ENCODE measurements at regions not wholly inside any gene's neighbourhood (a gene's known extent, or its start where the extent isn't known, plus 50 kb on each side); places are given as distances from the start of the nearest gene placed in this dataset.

DNA sequence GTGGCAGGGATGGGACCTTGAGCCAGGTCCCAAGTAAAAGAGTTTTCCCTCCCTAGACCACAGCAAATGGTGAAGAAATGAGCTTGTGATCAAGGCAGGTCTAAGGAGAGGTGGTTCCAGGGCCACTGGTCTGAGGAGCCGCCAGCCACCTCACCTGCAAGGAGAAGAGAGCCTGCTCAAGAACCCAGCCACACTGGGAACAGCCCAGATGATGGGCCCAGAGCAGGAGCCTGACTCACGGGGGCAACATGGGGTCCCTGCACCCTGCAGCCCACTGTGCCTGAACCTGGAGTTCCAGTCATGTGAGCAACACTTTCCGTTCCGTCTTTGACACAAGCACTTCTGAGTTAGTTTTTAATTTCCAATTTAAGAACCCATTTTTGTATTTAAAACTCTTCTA, 204.5 kb upstream of the CDH4 start:
- Histone ChIP-seq H3K27me3 (ENCODE audit: control insufficient read depth, insufficient read depth) (no peaks in the 10 kb centered on the region), H3K4me3 (ENCODE audit: low read length) (no peak overlapping the region), H3K4me1 (ENCODE audit: control insufficient read depth, insufficient read depth, low read length) (no peaks in the 10 kb centered on the region), H3K27ac (ENCODE audit: low read length) (no peak overlapping the region), H3K9me3 (ENCODE audit: control insufficient read depth, low read length) (no peaks in the 10 kb centered on the region)
- intact Hi-C loops (cut with DNase I) = no loop called here
- 82% methylated on average over 4 of the region's 4 CpGs for WGBS
- no peak for ATAC-seq
- no peak for DNase-seq

- no peaks in the 10 kb centered on the region for H3K4me1 ChIP-seq (ENCODE audit: control insufficient read depth, insufficient read depth, low read length)
- no peaks in the 10 kb centered on the region for H3K9me3 ChIP-seq (ENCODE audit: control insufficient read depth, low read length)
- H3K27me3 ChIP-seq (ENCODE audit: control insufficient read depth, insufficient read depth) = no peaks in the 10 kb centered on the region
- no peak overlapping the region for H3K4me3 ChIP-seq (ENCODE audit: low read length)
- intact Hi-C loops (cut with DNase I) = no loop called here
- ATAC-seq (no peak), DNase-seq (no peak)
- no peak overlapping the region for H3K27ac ChIP-seq (ENCODE audit: low read length)
- WGBS = 77% methylated on average over 2 of the region's 2 CpGs
These were observed 203.8 kb upstream of the CDH4 start for GRCh38 chr20:61048302-61048701.

GRCh38 chr20:61049684-61050083, 202.4 kb upstream of the CDH4 start:
- 89% methylated on average over 9 of the region's 9 CpGs for WGBS
- DNase-seq (no peak), ATAC-seq (no peak)
- no peak overlapping the region for H3K27ac ChIP-seq (ENCODE audit: low read length)
- no peaks in the 10 kb centered on the region for H3K27me3 ChIP-seq (ENCODE audit: control insufficient read depth, insufficient read depth)
- intact Hi-C loops (cut with DNase I) = no loop called here
- no peaks in the 10 kb centered on the region for H3K4me1 ChIP-seq (ENCODE audit: control insufficient read depth, insufficient read depth, low read length)
- no peaks in the 10 kb centered on the region for H3K9me3 ChIP-seq (ENCODE audit: control insufficient read depth, low read length)
- no peak overlapping the region for H3K4me3 ChIP-seq (ENCODE audit: low read length)

DNA sequence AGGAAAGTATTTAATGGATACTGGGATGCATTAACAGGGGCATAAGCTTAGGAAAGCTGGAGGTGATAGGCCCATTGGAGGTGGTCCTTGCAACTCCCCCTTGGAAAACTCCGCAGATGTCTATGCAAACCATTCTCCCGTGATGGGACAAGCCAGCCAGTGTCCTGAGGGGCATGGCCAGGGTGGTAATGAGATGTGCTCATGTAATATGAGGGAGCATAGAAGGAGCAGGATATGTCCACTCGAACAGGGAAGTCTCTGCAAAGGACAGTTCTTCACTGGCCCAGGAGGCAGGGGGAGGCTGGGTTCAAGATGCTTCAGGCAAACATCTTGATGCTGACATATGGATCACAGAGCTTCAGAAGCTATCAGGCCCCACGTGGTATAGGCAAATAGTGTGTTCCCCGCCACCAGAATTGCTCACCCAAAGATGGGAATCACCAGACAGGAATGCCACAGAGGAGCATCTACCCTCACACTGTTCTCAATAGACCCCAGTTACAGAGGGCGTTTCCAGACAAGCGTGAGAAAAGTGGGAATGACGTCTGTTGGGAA, 201.6 kb upstream of the CDH4 start:
- no peak for DNase-seq
- intact Hi-C loops (cut with DNase I) = no loop called here
- Histone ChIP-seq H3K27me3 (ENCODE audit: control insufficient read depth, insufficient read depth) (no peaks in the 10 kb centered on the region), H3K4me3 (ENCODE audit: low read length) (no peak overlapping the region), H3K27ac (ENCODE audit: low read length) (no peak overlapping the region), H3K4me1 (ENCODE audit: control insufficient read depth, insufficient read depth, low read length) (no peaks in the 10 kb centered on the region), H3K9me3 (ENCODE audit: control insufficient read depth, low read length) (no peaks in the 10 kb centered on the region)
- no peak for ATAC-seq
- 78% methylated on average over 8 of the region's 8 CpGs for WGBS

GRCh38 chr20:61052195-61052750, 199.8 kb upstream of the CDH4 start:
- ATAC-seq (no peak), DNase-seq (no peak)
- Histone ChIP-seq H3K27me3 (ENCODE audit: control insufficient read depth, insufficient read depth) (no peaks in the 10 kb centered on the region), H3K9me3 (ENCODE audit: control insufficient read depth, low read length) (no peaks in the 10 kb centered on the region), H3K4me1 (ENCODE audit: control insufficient read depth, insufficient read depth, low read length) (no peaks in the 10 kb centered on the region), H3K4me3 (ENCODE audit: low read length) (no peak overlapping the region), H3K27ac (ENCODE audit: low read length) (no peak overlapping the region)
- 76% methylated on average over 16 of the region's 16 CpGs for WGBS
- intact Hi-C loops (cut with DNase I) = no loop called here

GRCh38 chr20:61052776-61053442, 199.2 kb upstream of the CDH4 start:
- DNase-seq (no peak), ATAC-seq (no peak)
- no peak overlapping the region for H3K4me3 ChIP-seq (ENCODE audit: low read length)
- no peaks in the 10 kb centered on the region for H3K4me1 ChIP-seq (ENCODE audit: control insufficient read depth, insufficient read depth, low read length)
- no peaks in the 10 kb centered on the region for H3K27me3 ChIP-seq (ENCODE audit: control insufficient read depth, insufficient read depth)
- no peak overlapping the region for H3K27ac ChIP-seq (ENCODE audit: low read length)
- no peaks in the 10 kb centered on the region for H3K9me3 ChIP-seq (ENCODE audit: control insufficient read depth, low read length)
- WGBS = 76% methylated on average over 13 of the region's 13 CpGs
- intact Hi-C loops (cut with DNase I) = no loop called here

DNA sequence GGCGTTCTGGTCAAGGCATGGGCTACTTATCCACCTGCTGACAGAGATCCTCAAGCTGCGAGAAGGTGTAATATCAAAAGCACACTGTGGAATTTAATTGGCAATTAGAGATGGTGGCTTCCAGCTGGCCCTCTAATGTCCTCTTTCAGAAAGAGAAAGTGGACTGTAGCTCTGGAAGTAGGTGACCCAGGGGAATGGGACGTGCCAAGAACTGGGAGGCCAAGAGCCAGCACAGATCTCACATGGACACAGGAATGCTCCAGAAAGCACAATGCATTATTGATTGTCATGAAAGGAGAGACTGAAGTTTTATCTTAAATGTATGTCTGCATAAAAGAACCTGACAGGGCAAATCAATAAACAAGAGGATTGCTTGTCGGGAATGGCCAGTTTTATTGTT, 198.6 kb upstream of the CDH4 start:
- H3K4me3 ChIP-seq (ENCODE audit: low read length) = no peak overlapping the region
- H3K27me3 ChIP-seq (ENCODE audit: control insufficient read depth, insufficient read depth) = no peaks in the 10 kb centered on the region
- H3K4me1 ChIP-seq (ENCODE audit: control insufficient read depth, insufficient read depth, low read length) = no peaks in the 10 kb centered on the region
- no peaks in the 10 kb centered on the region for H3K9me3 ChIP-seq (ENCODE audit: control insufficient read depth, low read length)
- no peak for DNase-seq
- no peak for ATAC-seq
- WGBS = 81% methylated on average over 4 of the region's 4 CpGs
- H3K27ac ChIP-seq (ENCODE audit: low read length) = no peak overlapping the region
- intact Hi-C loops (cut with DNase I) = no loop called here

GRCh38 chr20:61053889-61054288, 198.2 kb upstream of the CDH4 start:
- no peak for DNase-seq
- H3K4me1 ChIP-seq (ENCODE audit: control insufficient read depth, insufficient read depth, low read length) = no peaks in the 10 kb centered on the region
- intact Hi-C loops (cut with DNase I) = no loop called here
- H3K27ac ChIP-seq (ENCODE audit: low read length) = no peak overlapping the region
- no peaks in the 10 kb centered on the region for H3K27me3 ChIP-seq (ENCODE audit: control insufficient read depth, insufficient read depth)
- no peak overlapping the region for H3K4me3 ChIP-seq (ENCODE audit: low read length)
- no peak for ATAC-seq
- 69% methylated on average over 7 of the region's 7 CpGs for WGBS
- no peaks in the 10 kb centered on the region for H3K9me3 ChIP-seq (ENCODE audit: control insufficient read depth, low read length)

DNA sequence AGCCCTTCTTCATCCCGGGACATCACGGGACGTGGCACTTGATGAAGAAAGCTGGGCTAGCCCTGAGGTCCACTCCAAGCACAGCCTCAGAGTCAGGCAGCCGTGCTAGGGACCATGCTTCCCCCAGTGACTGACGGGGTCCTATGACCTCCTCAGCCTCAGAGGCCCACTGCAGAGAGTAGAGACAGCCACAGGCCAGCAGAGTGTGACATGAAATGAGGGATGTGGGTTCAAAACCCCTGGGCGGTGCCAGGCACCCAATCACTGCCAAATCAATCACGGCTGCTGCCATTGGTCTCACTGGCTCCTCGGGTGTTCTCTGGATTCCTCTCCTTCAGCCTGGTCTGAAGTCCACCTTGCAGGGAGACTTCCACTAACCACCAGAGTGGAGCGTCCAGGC, 197.7 kb upstream of the CDH4 start:
- WGBS = 80% methylated on average over 9 of the region's 9 CpGs
- Histone ChIP-seq H3K27me3 (ENCODE audit: control insufficient read depth, insufficient read depth) (no peaks in the 10 kb centered on the region), H3K4me1 (ENCODE audit: control insufficient read depth, insufficient read depth, low read length) (no peaks in the 10 kb centered on the region), H3K9me3 (ENCODE audit: control insufficient read depth, low read length) (no peaks in the 10 kb centered on the region), H3K27ac (ENCODE audit: low read length) (no peak overlapping the region), H3K4me3 (ENCODE audit: low read length) (no peak overlapping the region)
- DNase-seq (no peak), ATAC-seq (no peak)
- intact Hi-C loops (cut with DNase I) = no loop called here

DNA sequence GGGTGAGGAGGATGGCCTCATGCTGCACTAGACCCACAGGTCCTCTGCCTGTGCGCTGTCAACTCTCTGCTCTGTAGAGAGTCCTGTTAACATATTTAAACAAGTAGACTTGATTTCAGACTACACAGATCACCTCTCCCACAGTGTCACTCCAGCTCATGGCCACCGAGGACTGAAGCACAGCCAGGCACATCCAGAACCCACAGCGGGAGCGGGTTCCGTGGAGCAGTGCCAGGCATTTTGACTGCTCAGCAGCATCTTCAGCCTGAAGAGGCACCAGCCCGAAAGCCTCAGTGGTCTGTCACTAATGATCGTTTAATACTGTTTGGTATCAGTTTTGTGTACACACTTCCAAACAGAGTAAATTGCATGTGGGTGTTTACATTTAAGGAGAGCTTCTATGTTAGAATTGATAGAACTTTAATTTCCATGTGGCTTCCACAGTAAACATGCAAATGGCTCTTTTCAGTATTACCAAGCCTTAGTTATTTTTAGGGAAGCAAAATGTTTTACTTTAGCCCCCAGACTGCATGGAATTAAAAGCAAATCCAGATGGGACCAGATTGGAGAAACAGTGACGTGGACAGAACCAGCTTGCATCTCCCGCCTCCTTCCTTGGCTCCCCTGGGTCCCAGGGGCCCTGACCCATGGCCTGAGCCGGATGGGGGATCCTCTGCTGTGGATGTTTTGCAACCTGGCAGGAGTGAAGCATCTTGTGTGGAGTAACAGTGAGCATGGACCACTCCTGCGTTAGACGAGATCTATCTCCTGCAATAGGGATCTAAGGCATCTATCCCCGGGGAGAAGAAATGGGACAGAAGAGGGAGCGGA, 196.7 kb upstream of the CDH4 start:
- Histone ChIP-seq H3K4me1 (ENCODE audit: control insufficient read depth, insufficient read depth, low read length) (no peaks in the 10 kb centered on the region), H3K27ac (ENCODE audit: low read length) (no peak overlapping the region), H3K9me3 (ENCODE audit: control insufficient read depth, low read length) (no peaks in the 10 kb centered on the region), H3K27me3 (ENCODE audit: control insufficient read depth, insufficient read depth) (no peaks in the 10 kb centered on the region), H3K4me3 (ENCODE audit: low read length) (no peak overlapping the region)
- 77% methylated on average over 14 of the region's 14 CpGs for WGBS
- ATAC-seq (no peak), DNase-seq (no peak)
- intact Hi-C loops (cut with DNase I) = no loop called here

- no peak for DNase-seq
- H3K27ac ChIP-seq (ENCODE audit: low read length) = no peak overlapping the region
- ATAC-seq = no peak
- 81% methylated on average over 10 of the region's 10 CpGs for WGBS
- intact Hi-C loops (cut with DNase I) = no loop called here
- H3K9me3 ChIP-seq (ENCODE audit: control insufficient read depth, low read length) = no peaks in the 10 kb centered on the region
- H3K4me3 ChIP-seq (ENCODE audit: low read length) = no peak overlapping the region
- no peaks in the 10 kb centered on the region for H3K27me3 ChIP-seq (ENCODE audit: control insufficient read depth, insufficient read depth)
- no peaks in the 10 kb centered on the region for H3K4me1 ChIP-seq (ENCODE audit: control insufficient read depth, insufficient read depth, low read length)
These were observed 195.9 kb upstream of the CDH4 start for GRCh38 chr20:61056116-61056515.

All from right cardiac atrium (tissue), 5 donors.